WTC11 (cell line): ENCODE measurements at regions not wholly inside any gene's neighbourhood (a gene's known extent, or its start where the extent isn't known, plus 50 kb on each side); places are given as distances from the start of the nearest gene placed in this dataset.

Experiments used
- ATAC-seq: fragments of 200-7000 bp; cut with Tn5 transposase; 2 replicates; pipeline ENCODE4 v1.10.0; 2021; ENCODE audit warnings: mild to moderate bottlenecking, moderate library complexity
- CTCF ChIA-PET: fragments of 300-600 bp; sonication (Branson Sonifier 250); formaldehyde crosslinking; loops from one replicate; lab custom pipeline; 2021; ENCODE audit warnings: antibody characterized with exemption; lab: Charles Lee
- POLR2A ChIA-PET: fragments of 350-600 bp; sonication (Branson Sonifier 250); formaldehyde crosslinking; loops from one replicate; lab custom pipeline; 2021; ENCODE audit warnings: antibody characterized with exemption; lab: Charles Lee
- DNase-seq: peaks from one replicate; pipeline ENCODE4 v3.0.0; 2021; ENCODE audit warnings: low spot score
- H3K27ac Mint-ChIP-seq: 2 replicates; pipeline ENCODE4 v1.8.0; 2021; ENCODE audit warnings: mixed read lengths
- H3K27me3 Mint-ChIP-seq: 2 replicates; pipeline ENCODE4 v1.8.0; 2021; ENCODE audit warnings: low read depth, mild to moderate bottlenecking, moderate library complexity, mixed read lengths
- H3K36me3 Mint-ChIP-seq: 2 replicates; pipeline ENCODE4 v1.8.0; 2021; ENCODE audit warnings: mixed read lengths
- H3K4me1 Mint-ChIP-seq: 2 replicates; pipeline ENCODE4 v1.8.0; 2022; ENCODE audit warnings: mixed read lengths
- H3K4me3 Mint-ChIP-seq: 2 replicates; pipeline ENCODE4 v1.8.0; 2021; ENCODE audit warnings: mild to moderate bottlenecking, moderate library complexity, mixed read lengths
- H3K9me3 Mint-ChIP-seq: 2 replicates; pipeline ENCODE4 v1.8.0; 2021; ENCODE audit warnings: mixed read lengths
- EMX1 ChIP-seq: fragments of 250-450 bp; sonication (Bioruptor Pico); IDR thresholded peaks from 2 replicates; pipeline ENCODE4 v1.8.0; 2021; ENCODE audit warnings: mild to moderate bottlenecking
- FOXP1 ChIP-seq: sonication (generic); formaldehyde crosslinking; IDR thresholded peaks from 2 replicates; pipeline ENCODE4 v1.8.0; 2022; ENCODE audit warnings: missing genetic modification reagents, mild to moderate bottlenecking, moderate library complexity, borderline replicate concordance
- GTF2I ChIP-seq: fragments of 250-450 bp; sonication (Bioruptor Pico); conservative IDR thresholded peaks from 2 replicates; pipeline ENCODE4 v1.4.0; 2021; ENCODE audit warnings: mild to moderate bottlenecking
- HMGA2 ChIP-seq: fragments of 250-450 bp; sonication (Bioruptor Pico); IDR thresholded peaks from 2 replicates; pipeline ENCODE4 v1.4.0; 2021; ENCODE audit warnings: mild to moderate bottlenecking, moderate library complexity
- JAZF1 ChIP-seq: fragments of 250-450 bp; sonication (Bioruptor Pico); IDR thresholded peaks from 2 replicates; pipeline ENCODE4 v1.9.0; 2021; ENCODE audit warnings: moderate library complexity, mild to moderate bottlenecking, inconsistent platforms
- NR2C2 ChIP-seq: sonication (generic); formaldehyde crosslinking; IDR thresholded peaks from 2 replicates; pipeline ENCODE4 v1.8.0; 2022; ENCODE audit warnings: mild to moderate bottlenecking, missing genetic modification reagents
- OVOL2 ChIP-seq: fragments of 250-450 bp; sonication (Bioruptor Pico); IDR thresholded peaks from 2 replicates; pipeline ENCODE4 v1.9.0; 2021; ENCODE audit warnings: mild to moderate bottlenecking, borderline replicate concordance
- PRRX2 ChIP-seq: fragments of 250-450 bp; sonication (Bioruptor Pico); IDR thresholded peaks from 2 replicates; pipeline ENCODE4 v1.8.0; 2021; ENCODE audit warnings: mild to moderate bottlenecking
- ZBTB21 ChIP-seq: sonication (generic); formaldehyde crosslinking; IDR thresholded peaks from 2 replicates; pipeline ENCODE4 v1.8.1; 2023; ENCODE audit warnings: mild to moderate bottlenecking, missing genetic modification reagents, borderline replicate concordance
- ZNF219 ChIP-seq: sonication (generic); formaldehyde crosslinking; IDR thresholded peaks from 2 replicates; pipeline ENCODE4 v1.8.0; 2023; ENCODE audit warnings: missing genetic modification reagents, mild to moderate bottlenecking, borderline replicate concordance
- ZNF263 ChIP-seq: sonication (generic); formaldehyde crosslinking; IDR thresholded peaks from 2 replicates; pipeline ENCODE4 v1.8.1; 2022; ENCODE audit warnings: low read depth, mild to moderate bottlenecking, moderate library complexity, missing genetic modification reagents
- TF ChIP-seq, protein P1 (sequence below): sonication (generic); formaldehyde crosslinking; IDR thresholded peaks from 2 replicates; pipeline ENCODE4 v1.8.1; 2022; ENCODE audit warnings: mild to moderate bottlenecking, missing genetic modification reagents, moderate library complexity, borderline replicate concordance
- TF ChIP-seq, protein P2 (sequence below): fragments of 250-450 bp; sonication (Bioruptor Pico); IDR thresholded peaks from 2 replicates; pipeline ENCODE4 v1.9.0; 2021; ENCODE audit warnings: moderate library complexity, mild to moderate bottlenecking, inconsistent platforms, borderline replicate concordance
- TF ChIP-seq, protein P3 (sequence below): fragments of 250-450 bp; sonication (Bioruptor Pico); IDR thresholded peaks from 2 replicates; pipeline ENCODE4 v1.9.0; 2021; ENCODE audit warnings: mild to moderate bottlenecking
- TF ChIP-seq, protein P4 (sequence below): sonication (generic); formaldehyde crosslinking; IDR thresholded peaks from 2 replicates; pipeline ENCODE4 v1.8.1; 2022; ENCODE audit warnings: low read depth, missing genetic modification reagents, borderline replicate concordance
- TF ChIP-seq, protein P5 (sequence below): sonication (generic); formaldehyde crosslinking; IDR thresholded peaks from 2 replicates; pipeline ENCODE4 v1.8.0; 2022; ENCODE audit warnings: mild to moderate bottlenecking, missing genetic modification reagents
- TF ChIP-seq, protein P6 (sequence below): fragments of 250-450 bp; sonication (Bioruptor Pico); IDR thresholded peaks from 2 replicates; pipeline ENCODE4 v1.8.0; 2021; ENCODE audit warnings: mild to moderate bottlenecking
- TF ChIP-seq, protein P7 (sequence below): sonication (generic); formaldehyde crosslinking; IDR thresholded peaks from 2 replicates; pipeline ENCODE4 v1.8.0; 2022; ENCODE audit warnings: mild to moderate bottlenecking, missing genetic modification reagents

DNA sequence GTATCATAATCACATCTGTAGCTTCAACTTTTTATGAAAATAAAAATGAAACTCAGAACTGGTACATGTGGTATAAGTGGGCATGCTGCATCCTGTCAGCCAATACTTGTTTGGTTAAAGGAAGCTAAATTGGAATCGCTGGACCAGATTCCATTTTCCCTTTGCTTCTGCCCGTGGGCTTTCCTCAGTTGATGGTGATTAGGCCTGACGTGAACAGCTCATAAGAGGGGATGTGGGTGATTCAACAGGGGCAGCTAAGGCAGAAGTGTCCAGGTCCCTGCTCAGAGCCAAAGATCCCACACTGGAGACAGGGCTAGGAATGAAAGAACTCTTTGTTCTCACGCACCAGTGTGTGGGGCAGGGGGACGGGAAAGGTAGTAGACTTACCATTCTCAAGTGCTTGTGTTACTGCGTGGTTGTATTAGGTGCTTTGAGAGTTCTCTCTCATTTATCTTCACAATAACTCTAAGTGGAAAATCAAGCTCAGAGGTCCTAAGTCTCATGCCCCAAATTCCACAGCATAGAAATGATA is 63.2 kb upstream of the GUCY1A1 start (continued):
- no peak for TF ChIP-seq OVOL2 (CRISPR knock-in tag)
- TF ChIP-seq, protein P1, sequence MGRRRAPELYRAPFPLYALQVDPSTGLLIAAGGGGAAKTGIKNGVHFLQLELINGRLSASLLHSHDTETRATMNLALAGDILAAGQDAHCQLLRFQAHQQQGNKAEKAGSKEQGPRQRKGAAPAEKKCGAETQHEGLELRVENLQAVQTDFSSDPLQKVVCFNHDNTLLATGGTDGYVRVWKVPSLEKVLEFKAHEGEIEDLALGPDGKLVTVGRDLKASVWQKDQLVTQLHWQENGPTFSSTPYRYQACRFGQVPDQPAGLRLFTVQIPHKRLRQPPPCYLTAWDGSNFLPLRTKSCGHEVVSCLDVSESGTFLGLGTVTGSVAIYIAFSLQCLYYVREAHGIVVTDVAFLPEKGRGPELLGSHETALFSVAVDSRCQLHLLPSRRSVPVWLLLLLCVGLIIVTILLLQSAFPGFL (CRISPR knock-in tag): no peak
- TF ChIP-seq, protein P2, sequence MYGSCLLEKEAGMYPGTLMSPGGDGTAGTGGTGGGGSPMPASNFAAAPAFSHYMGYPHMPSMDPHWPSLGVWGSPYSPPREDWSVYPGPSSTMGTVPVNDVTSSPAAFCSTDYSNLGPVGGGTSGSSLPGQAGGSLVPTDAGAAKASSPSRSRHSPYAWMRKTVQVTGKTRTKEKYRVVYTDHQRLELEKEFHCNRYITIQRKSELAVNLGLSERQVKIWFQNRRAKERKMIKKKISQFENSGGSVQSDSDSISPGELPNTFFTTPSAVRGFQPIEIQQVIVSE: no peak
- TF ChIP-seq, protein P3, sequence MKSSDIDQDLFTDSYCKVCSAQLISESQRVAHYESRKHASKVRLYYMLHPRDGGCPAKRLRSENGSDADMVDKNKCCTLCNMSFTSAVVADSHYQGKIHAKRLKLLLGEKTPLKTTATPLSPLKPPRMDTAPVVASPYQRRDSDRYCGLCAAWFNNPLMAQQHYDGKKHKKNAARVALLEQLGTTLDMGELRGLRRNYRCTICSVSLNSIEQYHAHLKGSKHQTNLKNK: no peak
- TF ChIP-seq, protein P4, sequence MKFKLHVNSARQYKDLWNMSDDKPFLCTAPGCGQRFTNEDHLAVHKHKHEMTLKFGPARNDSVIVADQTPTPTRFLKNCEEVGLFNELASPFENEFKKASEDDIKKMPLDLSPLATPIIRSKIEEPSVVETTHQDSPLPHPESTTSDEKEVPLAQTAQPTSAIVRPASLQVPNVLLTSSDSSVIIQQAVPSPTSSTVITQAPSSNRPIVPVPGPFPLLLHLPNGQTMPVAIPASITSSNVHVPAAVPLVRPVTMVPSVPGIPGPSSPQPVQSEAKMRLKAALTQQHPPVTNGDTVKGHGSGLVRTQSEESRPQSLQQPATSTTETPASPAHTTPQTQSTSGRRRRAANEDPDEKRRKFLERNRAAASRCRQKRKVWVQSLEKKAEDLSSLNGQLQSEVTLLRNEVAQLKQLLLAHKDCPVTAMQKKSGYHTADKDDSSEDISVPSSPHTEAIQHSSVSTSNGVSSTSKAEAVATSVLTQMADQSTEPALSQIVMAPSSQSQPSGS (CRISPR knock-in tag): no peak
- no peak for TF ChIP-seq FOXP1
- no peak for TF ChIP-seq ZNF263 (CRISPR knock-in tag)
- TF ChIP-seq PRRX2: no peak

DNA sequence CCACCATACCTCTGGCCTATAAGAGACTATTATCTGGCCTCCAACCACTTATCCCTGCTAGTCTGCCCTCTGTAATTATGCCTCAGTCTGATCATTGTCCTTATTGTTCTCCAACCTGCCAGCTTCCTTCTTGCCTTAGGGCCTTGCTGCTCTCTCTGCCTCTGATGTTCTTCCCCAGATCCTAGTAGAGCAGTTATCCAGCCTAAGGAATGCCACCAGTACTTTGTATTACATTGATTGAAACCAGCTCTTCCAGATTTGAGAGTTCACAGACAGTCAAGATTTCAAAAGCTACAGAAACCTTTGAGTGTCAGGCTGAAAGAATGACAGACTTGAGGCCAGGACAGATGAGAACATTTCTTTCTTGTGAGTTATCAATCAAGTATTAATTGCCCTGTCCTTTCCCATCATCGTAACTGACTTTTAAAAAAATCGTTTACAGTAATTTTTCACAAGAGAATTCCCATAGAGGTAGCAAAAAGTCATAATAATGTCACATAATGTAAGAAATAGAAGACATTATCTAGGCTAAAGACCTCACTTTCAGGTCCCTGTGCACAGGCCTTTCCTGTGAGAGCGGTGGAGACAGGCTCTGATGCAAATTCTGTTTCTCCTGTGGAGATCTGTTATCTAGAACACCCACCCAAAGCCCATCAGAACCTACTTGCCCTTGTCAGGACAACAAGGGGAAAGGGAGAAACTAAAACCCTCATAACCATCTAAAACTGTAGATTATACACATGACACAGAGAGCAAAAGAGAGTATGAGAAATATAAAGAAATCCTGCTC is 64.1 kb upstream of the GUCY1A1 start:
- DNase-seq: no peak
- Mint-ChIP-seq H3K27me3 (no peaks in the 10 kb centered on the region), H3K36me3 (no peaks in the 10 kb centered on the region), H3K4me3 (no peak overlapping the region), H3K9me3 (no peaks in the 10 kb centered on the region), H3K4me1 (no peaks in the 10 kb centered on the region), H3K27ac (no peak overlapping the region)
- ChIA-PET CTCF (no interaction called here), POLR2A (no interaction called here)
- no peak for ATAC-seq
- TF ChIP-seq, protein P5, sequence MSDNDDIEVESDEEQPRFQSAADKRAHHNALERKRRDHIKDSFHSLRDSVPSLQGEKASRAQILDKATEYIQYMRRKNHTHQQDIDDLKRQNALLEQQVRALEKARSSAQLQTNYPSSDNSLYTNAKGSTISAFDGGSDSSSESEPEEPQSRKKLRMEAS (CRISPR knock-in tag): no peak
- TF ChIP-seq, protein P6, sequence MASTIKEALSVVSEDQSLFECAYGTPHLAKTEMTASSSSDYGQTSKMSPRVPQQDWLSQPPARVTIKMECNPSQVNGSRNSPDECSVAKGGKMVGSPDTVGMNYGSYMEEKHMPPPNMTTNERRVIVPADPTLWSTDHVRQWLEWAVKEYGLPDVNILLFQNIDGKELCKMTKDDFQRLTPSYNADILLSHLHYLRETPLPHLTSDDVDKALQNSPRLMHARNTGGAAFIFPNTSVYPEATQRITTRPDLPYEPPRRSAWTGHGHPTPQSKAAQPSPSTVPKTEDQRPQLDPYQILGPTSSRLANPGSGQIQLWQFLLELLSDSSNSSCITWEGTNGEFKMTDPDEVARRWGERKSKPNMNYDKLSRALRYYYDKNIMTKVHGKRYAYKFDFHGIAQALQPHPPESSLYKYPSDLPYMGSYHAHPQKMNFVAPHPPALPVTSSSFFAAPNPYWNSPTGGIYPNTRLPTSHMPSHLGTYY (CRISPR knock-in tag): no peak
- TF ChIP-seq OVOL2 (CRISPR knock-in tag): no peak
- no peak for TF ChIP-seq ZBTB21 (CRISPR knock-in tag)
- no peak for TF ChIP-seq HMGA2 (CRISPR knock-in tag)
- TF ChIP-seq EMX1 (CRISPR knock-in tag): no peak
- TF ChIP-seq, protein P7, sequence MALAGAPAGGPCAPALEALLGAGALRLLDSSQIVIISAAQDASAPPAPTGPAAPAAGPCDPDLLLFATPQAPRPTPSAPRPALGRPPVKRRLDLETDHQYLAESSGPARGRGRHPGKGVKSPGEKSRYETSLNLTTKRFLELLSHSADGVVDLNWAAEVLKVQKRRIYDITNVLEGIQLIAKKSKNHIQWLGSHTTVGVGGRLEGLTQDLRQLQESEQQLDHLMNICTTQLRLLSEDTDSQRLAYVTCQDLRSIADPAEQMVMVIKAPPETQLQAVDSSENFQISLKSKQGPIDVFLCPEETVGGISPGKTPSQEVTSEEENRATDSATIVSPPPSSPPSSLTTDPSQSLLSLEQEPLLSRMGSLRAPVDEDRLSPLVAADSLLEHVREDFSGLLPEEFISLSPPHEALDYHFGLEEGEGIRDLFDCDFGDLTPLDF (CRISPR knock-in tag): no peak
- TF ChIP-seq ZNF263 (CRISPR knock-in tag): no peak
- TF ChIP-seq JAZF1: no peak
- no peak for TF ChIP-seq NR2C2 (CRISPR knock-in tag)
- TF ChIP-seq ZNF219 (CRISPR knock-in tag): no peak
- no peak for TF ChIP-seq GTF2I
